ENCODE measurements at regions not wholly inside any gene's neighbourhood (a gene's known extent, or its start where the extent isn't known, plus 50 kb on each side); places are given as distances from the start of the nearest gene placed in this dataset.

- DNase-seq, result no peak
These were observed 107.0 kb upstream of the RPL38 start for GRCh38 chr17:74096456-74096855.

- DNase-seq, result no peak
These were observed 105.9 kb upstream of the RPL38 start for GRCh38 chr17:74097450-74098135.

- DNase-seq, result no peak
These were observed 105.1 kb upstream of the RPL38 start for GRCh38 chr17:74098136-74099024.

GRCh38 chr17:74099442-74100340, 103.8 kb upstream of the RPL38 start:
- no peak for DNase-seq

- no peak for DNase-seq
These were observed 98.6 kb upstream of the RPL38 start for GRCh38 chr17:74104921-74105320.

- no peak for DNase-seq
These were observed 96.4 kb upstream of the RPL38 start for GRCh38 chr17:74107107-74107506.

- no peak for DNase-seq
These were observed 95.3 kb upstream of the RPL38 start for GRCh38 chr17:74108126-74108705.

- no peak for DNase-seq
These were observed 93.0 kb upstream of the RPL38 start for GRCh38 chr17:74110467-74110866.

- no peak for DNase-seq
These were observed 90.2 kb upstream of the RPL38 start for GRCh38 chr17:74113326-74113725.

GRCh38 chr17:74113952-74114351, 89.5 kb upstream of the RPL38 start:
- no peak for DNase-seq

- no peak for DNase-seq
These were observed 88.5 kb upstream of the RPL38 start for GRCh38 chr17:74114881-74115470.

GRCh38 chr17:74115586-74115985, 87.9 kb upstream of the RPL38 start:
- no peak for DNase-seq

GRCh38 chr17:74116087-74116717, 87.3 kb upstream of the RPL38 start:
- no peak for DNase-seq

- no peak for DNase-seq
These were observed 86.3 kb upstream of the RPL38 start for GRCh38 chr17:74117087-74117698.

- no peak for DNase-seq
These were observed 85.5 kb upstream of the RPL38 start for GRCh38 chr17:74117999-74118421.

- no peak for DNase-seq
These were observed 85.0 kb upstream of the RPL38 start for GRCh38 chr17:74118504-74118903.

GRCh38 chr17:74119049-74119580, 84.4 kb upstream of the RPL38 start:
- DNase-seq, result no peak

- no peak for DNase-seq
These were observed 83.5 kb upstream of the RPL38 start for GRCh38 chr17:74119965-74120364.

GRCh38 chr17:74123350-74123749, 80.1 kb upstream of the RPL38 start:
- DNase-seq, result no peak

- no peak for DNase-seq
These were observed 79.5 kb upstream of the RPL38 start for GRCh38 chr17:74123866-74124444.

GRCh38 chr17:74125156-74125555, 78.3 kb upstream of the RPL38 start:
- DNase-seq, result no peak

Measured in activated CD4-positive, CD25-positive, alpha-beta regulatory T cell (primary cell).